ENCODE measurements at regions not wholly inside any gene's neighbourhood (a gene's known extent, or its start where the extent isn't known, plus 50 kb on each side); places are given as distances from the start of the nearest gene placed in this dataset.

- DNase-seq (ENCODE audit: extremely low read depth, low read depth) = no peak
- TF ChIP-seq CTCF (IDR thresholded peaks at IDR 0.05; ENCODE audit: low read depth, low read length) = no peak
These were observed 1025.6 kb downstream of the NSUN3 start for GRCh38 chr3:95088464-95088863.

GRCh38 chr3:95097493-95097892, 1034.6 kb downstream of the NSUN3 start:
- TF ChIP-seq CTCF (IDR thresholded peaks at IDR 0.05; ENCODE audit: low read depth, low read length) = no peak
- DNase-seq (ENCODE audit: extremely low read depth, low read depth) = no peak

DNA sequence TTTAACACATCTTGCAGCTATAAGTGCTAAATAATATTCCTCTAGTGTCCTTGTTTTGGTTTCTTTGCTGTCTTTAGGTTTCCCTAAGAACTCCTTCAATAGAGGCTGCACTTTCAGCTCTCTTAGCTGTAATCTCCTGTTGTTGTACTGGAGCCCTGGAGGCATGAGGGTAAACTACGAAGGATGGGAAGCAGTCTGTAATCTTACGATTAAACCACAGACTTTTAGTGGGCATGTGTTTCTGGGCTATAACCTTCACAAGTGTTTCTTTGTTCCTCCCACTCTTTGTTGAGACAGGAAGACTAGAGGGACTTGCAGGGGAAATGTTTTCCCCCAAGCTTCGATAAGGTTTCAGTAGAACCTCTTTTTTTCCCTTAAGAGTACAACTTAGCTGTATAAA, 1058.1 kb downstream of the NSUN3 start:
- no peak for DNase-seq (ENCODE audit: extremely low read depth, low read depth)
- no peak for TF ChIP-seq CTCF (IDR thresholded peaks at IDR 0.05; ENCODE audit: low read depth, low read length)

- TF ChIP-seq CTCF (IDR thresholded peaks at IDR 0.05; ENCODE audit: low read depth, low read length) = no peak
These were observed 1060.2 kb downstream of the NSUN3 start for GRCh38 chr3:95123104-95123503.

DNA sequence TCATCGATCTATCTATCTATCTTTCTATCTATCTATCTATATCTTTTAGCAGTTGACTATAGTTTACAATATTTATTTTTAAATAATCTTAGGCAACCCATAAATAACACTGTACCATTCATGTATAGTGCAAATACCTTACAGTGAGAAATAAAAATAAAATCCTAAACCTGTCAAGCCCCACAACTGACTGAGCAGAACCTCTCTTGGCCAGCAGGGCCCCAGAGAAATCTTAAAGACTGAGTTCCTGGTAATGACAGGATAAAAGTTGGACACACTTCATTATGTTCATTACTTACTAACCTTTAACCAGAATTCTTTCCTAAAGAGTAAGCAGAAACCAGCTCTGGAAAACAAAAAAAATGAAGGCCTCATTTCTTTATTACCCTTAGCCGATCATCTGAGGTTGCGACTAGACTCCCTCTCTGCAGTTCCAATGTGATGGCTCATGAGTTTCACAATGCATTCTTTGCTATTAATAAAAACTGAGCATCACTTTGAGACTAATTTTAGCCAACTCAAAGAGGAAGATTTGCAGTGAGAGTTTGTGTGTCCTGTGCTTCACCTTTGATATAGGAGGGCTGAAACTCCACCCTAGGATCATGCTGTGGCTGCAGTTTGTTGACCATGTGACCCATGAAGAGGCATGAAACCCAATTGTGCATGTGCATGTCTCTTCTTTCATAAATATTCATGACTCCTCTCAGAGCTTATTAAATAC, 1072.0 kb downstream of the NSUN3 start:
- no peak for DNase-seq (ENCODE audit: extremely low read depth, low read depth)
- TF ChIP-seq CTCF (IDR thresholded peaks at IDR 0.05; ENCODE audit: low read depth, low read length) = no peak

More at GRCh38 chr3:95123104-95123503, 1060.2 kb downstream of the NSUN3 start:
- no peak for DNase-seq (ENCODE audit: extremely low read depth, low read depth)

DNA sequence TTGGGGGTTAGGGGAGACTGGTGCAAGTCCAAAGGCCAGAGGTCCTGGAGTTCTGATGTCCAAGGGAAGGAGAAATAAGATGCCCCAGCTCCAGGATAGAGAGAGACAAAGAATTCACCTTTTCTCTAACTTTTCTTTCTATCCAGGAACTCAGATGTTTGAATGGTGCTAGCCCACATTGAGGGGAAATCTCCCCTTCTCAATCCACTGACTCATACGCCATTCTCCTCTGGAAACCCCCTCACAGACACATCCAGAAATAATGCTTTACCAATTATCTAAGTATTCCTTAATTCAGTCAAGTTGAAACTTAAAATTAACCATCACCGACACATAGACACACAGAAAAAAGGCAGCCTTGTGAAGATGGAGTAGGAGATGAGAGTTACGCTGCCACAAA, 1085.2 kb downstream of the NSUN3 start:
- DNase-seq (ENCODE audit: extremely low read depth, low read depth) = no peak
- no peak for TF ChIP-seq CTCF (IDR thresholded peaks at IDR 0.05; ENCODE audit: low read depth, low read length)

DNA sequence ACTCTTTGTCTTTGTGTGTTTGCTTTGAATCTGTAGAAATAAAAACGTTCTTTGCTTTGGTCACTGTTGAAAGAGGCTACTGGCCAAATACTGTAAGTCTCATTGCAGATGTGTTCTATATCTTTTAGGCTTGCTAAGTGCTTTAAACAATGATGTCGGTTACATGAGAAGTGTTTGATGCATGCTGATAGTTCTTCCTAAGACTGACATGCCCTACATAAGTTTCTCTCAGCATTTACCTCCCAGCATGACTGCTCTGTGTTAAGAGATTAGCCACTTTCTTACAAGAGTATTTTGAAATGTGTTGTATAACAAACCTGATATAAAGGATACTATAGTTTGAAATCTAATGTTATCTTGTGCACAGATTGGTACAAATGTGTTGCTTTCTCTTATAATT, 1088.7 kb downstream of the NSUN3 start:
- DNase-seq (ENCODE audit: extremely low read depth, low read depth) = no peak
- TF ChIP-seq CTCF (IDR thresholded peaks at IDR 0.05; ENCODE audit: low read depth, low read length) = no peak

Data from AG09319 (cell line).